ENCODE measurements at regions not wholly inside any gene's neighbourhood (a gene's known extent, or its start where the extent isn't known, plus 50 kb on each side); places are given as distances from the start of the nearest gene placed in this dataset.

GRCh38 chr12:24366514-24366913, 417.0 kb upstream of the SOX5 start:
- TF ChIP-seq MAZ (IDR thresholded peaks at IDR 0.05; ENCODE audit: borderline replicate concordance, low read depth, low read length): no peak
- TF ChIP-seq MAZ (CRISPR knock-in tag; IDR thresholded peaks at IDR 0.05; ENCODE audit: low read depth): no peak
- no peak for TF ChIP-seq FOXC1 (CRISPR knock-in tag; IDR thresholded peaks at IDR 0.05; ENCODE audit: borderline replicate concordance)
- TF ChIP-seq, protein P1, sequence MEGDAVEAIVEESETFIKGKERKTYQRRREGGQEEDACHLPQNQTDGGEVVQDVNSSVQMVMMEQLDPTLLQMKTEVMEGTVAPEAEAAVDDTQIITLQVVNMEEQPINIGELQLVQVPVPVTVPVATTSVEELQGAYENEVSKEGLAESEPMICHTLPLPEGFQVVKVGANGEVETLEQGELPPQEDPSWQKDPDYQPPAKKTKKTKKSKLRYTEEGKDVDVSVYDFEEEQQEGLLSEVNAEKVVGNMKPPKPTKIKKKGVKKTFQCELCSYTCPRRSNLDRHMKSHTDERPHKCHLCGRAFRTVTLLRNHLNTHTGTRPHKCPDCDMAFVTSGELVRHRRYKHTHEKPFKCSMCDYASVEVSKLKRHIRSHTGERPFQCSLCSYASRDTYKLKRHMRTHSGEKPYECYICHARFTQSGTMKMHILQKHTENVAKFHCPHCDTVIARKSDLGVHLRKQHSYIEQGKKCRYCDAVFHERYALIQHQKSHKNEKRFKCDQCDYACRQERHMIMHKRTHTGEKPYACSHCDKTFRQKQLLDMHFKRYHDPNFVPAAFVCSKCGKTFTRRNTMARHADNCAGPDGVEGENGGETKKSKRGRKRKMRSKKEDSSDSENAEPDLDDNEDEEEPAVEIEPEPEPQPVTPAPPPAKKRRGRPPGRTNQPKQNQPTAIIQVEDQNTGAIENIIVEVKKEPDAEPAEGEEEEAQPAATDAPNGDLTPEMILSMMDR (CRISPR knock-in tag; IDR thresholded peaks at IDR 0.05): no peak
- TF ChIP-seq ZNF879 (CRISPR knock-in tag; IDR thresholded peaks at IDR 0.05): no peak
- TF ChIP-seq, protein P2, sequence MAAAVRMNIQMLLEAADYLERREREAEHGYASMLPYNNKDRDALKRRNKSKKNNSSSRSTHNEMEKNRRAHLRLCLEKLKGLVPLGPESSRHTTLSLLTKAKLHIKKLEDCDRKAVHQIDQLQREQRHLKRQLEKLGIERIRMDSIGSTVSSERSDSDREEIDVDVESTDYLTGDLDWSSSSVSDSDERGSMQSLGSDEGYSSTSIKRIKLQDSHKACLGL (CRISPR knock-in tag; IDR thresholded peaks at IDR 0.05): no peak

Measured in HepG2 (cell line).